ENCODE measurements at regions not wholly inside any gene's neighbourhood (a gene's known extent, or its start where the extent isn't known, plus 50 kb on each side); places are given as distances from the start of the nearest gene placed in this dataset.

GRCh38 chr4:111775556-111776297 lies 369.5 kb upstream of the FAM241A start:
- no peak for DNase-seq (ENCODE audit: low read depth in 2 of 3, low spot score in 2 of 3)

- no peak for DNase-seq (ENCODE audit: low read depth in 2 of 3, low spot score in 2 of 3)
Measured at GRCh38 chr4:111776561-111776960, 368.7 kb upstream of the FAM241A start.

- DNase-seq (ENCODE audit: low read depth in 2 of 3, low spot score in 2 of 3): no peak
Measured at GRCh38 chr4:111778543-111778942, 366.7 kb upstream of the FAM241A start.

- no peak for DNase-seq (ENCODE audit: low read depth in 2 of 3, low spot score in 2 of 3)
Measured at GRCh38 chr4:111780965-111781364, 364.3 kb upstream of the FAM241A start.

GRCh38 chr4:111781611-111782010 lies 363.6 kb upstream of the FAM241A start:
- DNase-seq (ENCODE audit: low read depth in 2 of 3, low spot score in 2 of 3): no peak

- DNase-seq (ENCODE audit: low read depth in 2 of 3, low spot score in 2 of 3): no peak
Measured at GRCh38 chr4:111788099-111788498, 357.2 kb upstream of the FAM241A start.

- no peak for DNase-seq (ENCODE audit: low read depth in 2 of 3, low spot score in 2 of 3)
Measured at GRCh38 chr4:111789901-111790640, 355.2 kb upstream of the FAM241A start.

GRCh38 chr4:111792632-111793031 lies 352.6 kb upstream of the FAM241A start:
- DNase-seq (ENCODE audit: low read depth in 2 of 3, low spot score in 2 of 3): no peak

GRCh38 chr4:111793433-111794091 lies 351.7 kb upstream of the FAM241A start:
- DNase-seq (ENCODE audit: low read depth in 2 of 3, low spot score in 2 of 3): no peak

- no peak for DNase-seq (ENCODE audit: low read depth in 2 of 3, low spot score in 2 of 3)
Measured at GRCh38 chr4:111797455-111798163, 347.6 kb upstream of the FAM241A start.

GRCh38 chr4:111798840-111799239 lies 346.4 kb upstream of the FAM241A start:
- no peak for DNase-seq (ENCODE audit: low read depth in 2 of 3, low spot score in 2 of 3)

- no peak for DNase-seq (ENCODE audit: low read depth in 2 of 3, low spot score in 2 of 3)
Measured at GRCh38 chr4:111800551-111800950, 344.7 kb upstream of the FAM241A start.

- no peak for DNase-seq (ENCODE audit: low read depth in 2 of 3, low spot score in 2 of 3)
Measured at GRCh38 chr4:111802191-111802590, 343.1 kb upstream of the FAM241A start.

GRCh38 chr4:111806331-111806730 lies 338.9 kb upstream of the FAM241A start:
- DNase-seq (ENCODE audit: low read depth in 2 of 3, low spot score in 2 of 3): no peak

GRCh38 chr4:111807576-111807975 lies 337.7 kb upstream of the FAM241A start:
- DNase-seq (ENCODE audit: low read depth in 2 of 3, low spot score in 2 of 3): no peak

- DNase-seq (ENCODE audit: low read depth in 2 of 3, low spot score in 2 of 3): no peak
Measured at GRCh38 chr4:111808174-111808573, 337.1 kb upstream of the FAM241A start.

- DNase-seq (ENCODE audit: low read depth in 2 of 3, low spot score in 2 of 3): no peak
Measured at GRCh38 chr4:111811661-111812060, 333.6 kb upstream of the FAM241A start.

- DNase-seq (ENCODE audit: low read depth in 2 of 3, low spot score in 2 of 3): no peak
Measured at GRCh38 chr4:111812114-111812513, 333.1 kb upstream of the FAM241A start.

- no peak for DNase-seq (ENCODE audit: low read depth in 2 of 3, low spot score in 2 of 3)
Measured at GRCh38 chr4:111812760-111813159, 332.5 kb upstream of the FAM241A start.

GRCh38 chr4:111813555-111814140 lies 331.6 kb upstream of the FAM241A start:
- DNase-seq (ENCODE audit: low read depth in 2 of 3, low spot score in 2 of 3): no peak

- DNase-seq (ENCODE audit: low read depth in 2 of 3, low spot score in 2 of 3): no peak
Measured at GRCh38 chr4:111814961-111815360, 330.3 kb upstream of the FAM241A start.

Data from activated CD8-positive, alpha-beta memory T cell treated with anti-CD3 and anti-CD28 coated beads for 48 hours (primary cell).